Glutamatergic neuron (in vitro differentiated cells): ENCODE measurements at regions not wholly inside any gene's neighbourhood (a gene's known extent, or its start where the extent isn't known, plus 50 kb on each side); places are given as distances from the start of the nearest gene placed in this dataset.

Source experiments
- DNase-seq: peaks from one replicate; pipeline ENCODE4 v3.0.0; 2022
- H3K27ac Mint-ChIP-seq: one replicate; pipeline ENCODE4 v1.8.0; 2020; ENCODE audit warnings: mild to moderate bottlenecking, mixed read lengths, inconsistent platforms; ENCODE audit not compliant: unreplicated experiment
- H3K27me3 Mint-ChIP-seq: one replicate; pipeline ENCODE4 v1.8.0; 2020; ENCODE audit warnings: mild to moderate bottlenecking, moderate library complexity, mixed read lengths, inconsistent platforms; ENCODE audit not compliant: unreplicated experiment
- H3K36me3 Mint-ChIP-seq: one replicate; pipeline ENCODE4 v1.8.0; 2020; ENCODE audit warnings: mild to moderate bottlenecking, mixed read lengths, inconsistent platforms; ENCODE audit not compliant: unreplicated experiment
- H3K4me1 Mint-ChIP-seq: one replicate; pipeline ENCODE4 v1.8.0; 2020; ENCODE audit warnings: mild to moderate bottlenecking, low read depth, mixed read lengths, inconsistent platforms; ENCODE audit not compliant: unreplicated experiment
- H3K4me3 Mint-ChIP-seq: one replicate; pipeline ENCODE4 v1.8.0; 2020; ENCODE audit warnings: mild to moderate bottlenecking, mixed read lengths, inconsistent platforms; ENCODE audit not compliant: unreplicated experiment
- H3K9me3 Mint-ChIP-seq: one replicate; pipeline ENCODE4 v1.8.0; 2020; ENCODE audit warnings: mild to moderate bottlenecking, moderate library complexity, mixed read lengths, inconsistent platforms; ENCODE audit not compliant: unreplicated experiment
- CTCF ChIP-seq: fragments of 200-600 bp; sonication (generic); IDR thresholded peaks from one replicate; pipeline ENCODE4 v1.5.0; 2021; ENCODE audit not compliant: partially characterized antibody, unreplicated experiment

- Mint-ChIP-seq H3K27ac (no peak overlapping the region), H3K4me1 (no peaks in the 10 kb centered on the region), H3K9me3 (no peaks in the 10 kb centered on the region), H3K27me3 (peaks cover 2% of the 10 kb centered on the region), H3K4me3 (no peak overlapping the region), H3K36me3 (no peaks in the 10 kb centered on the region)
- no peak for DNase-seq
- no peak for TF ChIP-seq CTCF
Measured at GRCh38 chr4:154677300-154677699, 64.8 kb upstream of the FGG start.

- Mint-ChIP-seq H3K9me3 (no peaks in the 10 kb centered on the region), H3K4me1 (no peaks in the 10 kb centered on the region), H3K27me3 (peaks cover 2% of the 10 kb centered on the region), H3K27ac (no peak overlapping the region), H3K4me3 (no peak overlapping the region), H3K36me3 (no peaks in the 10 kb centered on the region)
- DNase-seq = no peak
- TF ChIP-seq CTCF = no peak
Measured at GRCh38 chr4:154677923-154678322, 65.5 kb upstream of the FGG start.

DNA sequence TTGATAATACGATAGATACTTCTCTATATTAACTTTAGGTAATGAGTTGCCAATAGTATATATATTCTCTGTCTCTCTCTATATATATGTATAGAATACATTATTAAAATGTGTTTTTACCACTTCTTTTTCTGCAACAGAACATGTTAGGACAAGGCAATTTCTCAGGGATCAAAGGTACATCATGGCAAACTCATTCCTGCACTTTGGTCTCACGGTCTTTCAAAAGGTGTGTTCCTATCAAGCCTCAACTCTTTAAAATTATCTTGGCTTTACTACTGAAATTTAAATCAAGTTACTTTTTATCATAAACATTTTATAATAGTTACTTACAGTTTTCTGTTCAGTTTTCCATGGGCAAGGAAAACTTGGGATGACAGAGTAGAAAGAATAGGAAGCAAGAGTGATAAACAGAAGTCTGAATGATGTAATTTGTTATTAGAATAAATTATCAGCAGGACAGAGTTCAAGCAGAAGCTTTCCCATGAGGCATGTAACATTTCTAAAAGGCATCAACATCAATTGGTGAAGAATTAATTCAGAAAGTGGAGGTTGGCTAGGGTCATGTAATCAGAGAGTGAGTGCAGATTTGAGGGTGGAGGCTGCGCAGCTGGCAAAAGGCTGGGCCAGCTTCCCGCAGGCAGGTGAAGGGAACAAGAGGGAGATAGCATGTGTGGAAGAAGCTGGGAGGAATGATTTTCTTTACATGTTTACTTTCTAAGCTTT, 59.7 kb upstream of the LRAT start:
- no peaks in the 10 kb centered on the region for H3K36me3 Mint-ChIP-seq
- no peak overlapping the region for H3K4me3 Mint-ChIP-seq
- H3K27me3 Mint-ChIP-seq = no peaks in the 10 kb centered on the region
- no peak for TF ChIP-seq CTCF
- H3K4me1 Mint-ChIP-seq = no peaks in the 10 kb centered on the region
- no peaks in the 10 kb centered on the region for H3K9me3 Mint-ChIP-seq
- no peak overlapping the region for H3K27ac Mint-ChIP-seq
- DNase-seq = no peak

- no peak for DNase-seq
- Mint-ChIP-seq H3K4me3 (no peak overlapping the region), H3K27ac (no peak overlapping the region), H3K27me3 (no peaks in the 10 kb centered on the region), H3K4me1 (no peaks in the 10 kb centered on the region), H3K9me3 (no peaks in the 10 kb centered on the region), H3K36me3 (no peaks in the 10 kb centered on the region)
- peak; percentile 10 for TF ChIP-seq CTCF
Measured at GRCh38 chr4:154686838-154687237, 57.0 kb upstream of the LRAT start.

DNA sequence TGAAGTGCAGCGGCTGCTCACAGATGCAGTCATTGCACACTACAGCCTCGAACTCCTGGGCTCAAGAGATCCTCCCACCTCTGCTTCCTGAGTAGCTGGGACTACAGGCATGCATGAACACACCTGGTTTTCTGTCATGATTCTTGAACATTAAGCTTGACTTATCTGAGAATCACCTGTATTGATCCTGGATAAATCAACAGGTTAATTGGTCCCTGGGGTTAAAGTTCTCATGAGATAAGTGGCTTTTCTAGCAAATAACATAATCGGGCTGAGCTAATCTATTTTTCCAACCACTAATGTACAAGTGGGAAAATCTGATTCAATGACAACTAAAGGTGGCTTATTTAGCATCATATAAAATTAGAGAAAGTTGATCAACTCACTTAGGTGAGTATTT, 56.0 kb upstream of the LRAT start:
- no peaks in the 10 kb centered on the region for H3K4me1 Mint-ChIP-seq
- TF ChIP-seq CTCF = no peak
- H3K9me3 Mint-ChIP-seq = no peaks in the 10 kb centered on the region
- H3K4me3 Mint-ChIP-seq = no peak overlapping the region
- no peaks in the 10 kb centered on the region for H3K36me3 Mint-ChIP-seq
- DNase-seq = no peak
- no peaks in the 10 kb centered on the region for H3K27me3 Mint-ChIP-seq
- H3K27ac Mint-ChIP-seq = no peak overlapping the region
